H9 (cell line): ENCODE measurements at regions not wholly inside any gene's neighbourhood (a gene's known extent, or its start where the extent isn't known, plus 50 kb on each side); places are given as distances from the start of the nearest gene placed in this dataset.

Source experiments
- DNase-seq: peaks from one replicate; pipeline ENCODE4 v3.0.0-alpha.2; 2017
- H2AFZ ChIP-seq: one replicate; pipeline ENCODE4 v1.6.1; 2013; ENCODE audit warnings: mild to moderate bottlenecking, low read length, control low read depth, moderate library complexity
- H2AK5ac ChIP-seq: 2 replicates; pipeline ENCODE4 v1.6.1; 2013; ENCODE audit warnings: low read length, control low read depth, mixed read lengths; ENCODE audit not compliant: insufficient read length
- H2BK120ac ChIP-seq: one replicate; pipeline ENCODE4 v1.6.1; 2013; ENCODE audit warnings: low read depth, mild to moderate bottlenecking, low read length, control low read depth, inconsistent platforms; ENCODE audit not compliant: poor library complexity, severe bottlenecking
- H2BK12ac ChIP-seq: 2 replicates; pipeline ENCODE4 v1.6.1; 2013; ENCODE audit warnings: low read length, control low read depth, mixed read lengths, low read depth; ENCODE audit not compliant: insufficient read length
- H2BK15ac ChIP-seq: 2 replicates; pipeline ENCODE4 v1.6.1; 2013; ENCODE audit warnings: low read depth, low read length, control low read depth
- H2BK20ac ChIP-seq: one replicate; pipeline ENCODE4 v1.6.1; 2013; ENCODE audit warnings: low read depth, mild to moderate bottlenecking, low read length, control low read depth, inconsistent platforms; ENCODE audit not compliant: poor library complexity, severe bottlenecking
- H2BK5ac ChIP-seq: 2 replicates; pipeline ENCODE4 v1.6.1; 2013; ENCODE audit warnings: low read length, control low read depth, mixed read lengths; ENCODE audit not compliant: insufficient read length
- H3K14ac ChIP-seq: 2 replicates; pipeline ENCODE4 v1.6.1; 2013; ENCODE audit warnings: low read length, control low read depth; ENCODE audit not compliant: insufficient read depth
- H3K18ac ChIP-seq: 2 replicates; pipeline ENCODE4 v1.6.1; 2013; ENCODE audit warnings: low read depth, mild to moderate bottlenecking, mixed read lengths, low read length, control low read depth; ENCODE audit not compliant: insufficient read length
- H3K23ac ChIP-seq: 2 replicates; pipeline ENCODE4 v1.6.1; 2013; ENCODE audit warnings: low read length, control low read depth, mixed read lengths, low read depth; ENCODE audit not compliant: insufficient read length
- H3K23me2 ChIP-seq: 2 replicates; pipeline ENCODE4 v1.6.1; 2013; ENCODE audit warnings: low read depth, mild to moderate bottlenecking, mixed read lengths, low read length, control low read depth; ENCODE audit not compliant: insufficient read length, poor library complexity, severe bottlenecking
- H3K27ac ChIP-seq: 2 replicates; pipeline ENCODE4 v1.5.1; 2013; ENCODE audit warnings: low read length, control low read depth, mixed read lengths, low read depth; ENCODE audit not compliant: insufficient read length
- H3K27me3 ChIP-seq: 2 replicates; pipeline ENCODE4 v1.6.1; 2013; ENCODE audit warnings: low read length, control low read depth, inconsistent platforms; ENCODE audit not compliant: insufficient read depth
- H3K4ac ChIP-seq: 2 replicates; pipeline ENCODE4 v1.6.1; 2013; ENCODE audit warnings: low read depth, mild to moderate bottlenecking, control low read depth, inconsistent platforms, low read length, moderate library complexity
- H3K4me1 ChIP-seq: 2 replicates; pipeline ENCODE4 v1.6.1; 2013; ENCODE audit warnings: low read length, control low read depth, inconsistent platforms; ENCODE audit not compliant: insufficient read depth
- H3K4me2 ChIP-seq: 2 replicates; pipeline ENCODE4 v1.6.1; 2013; ENCODE audit warnings: low read length, control low read depth, mixed read lengths; ENCODE audit not compliant: insufficient read length, insufficient read depth
- H3K56ac ChIP-seq: 2 replicates; pipeline ENCODE4 v1.6.1; 2013; ENCODE audit warnings: low read depth, mild to moderate bottlenecking, mixed read lengths, low read length, control low read depth; ENCODE audit not compliant: insufficient read length
- H3K79me1 ChIP-seq: 2 replicates; pipeline ENCODE4 v1.6.1; 2013; ENCODE audit warnings: low read depth, mild to moderate bottlenecking, moderate library complexity, low read length, control low read depth, inconsistent platforms; ENCODE audit not compliant: insufficient read depth, poor library complexity, severe bottlenecking
- H3K79me2 ChIP-seq: 2 replicates; pipeline ENCODE4 v1.6.1; 2013; ENCODE audit warnings: low read length, control low read depth, inconsistent platforms; ENCODE audit not compliant: insufficient read depth
- H3K9ac ChIP-seq: 2 replicates; pipeline ENCODE4 v1.6.1; 2013; ENCODE audit warnings: low read length, control low read depth, mixed read lengths; ENCODE audit not compliant: insufficient read length; ENCODE audit errors: extremely low read depth
- H3K9me3 ChIP-seq: one replicate; pipeline ENCODE4 v1.6.1; 2013; ENCODE audit warnings: low read depth, low read length, inconsistent platforms; ENCODE audit not compliant: control insufficient read depth
- H3T11ph ChIP-seq: one replicate; pipeline ENCODE4 v1.6.1; 2013; ENCODE audit warnings: mild to moderate bottlenecking, low read length, control low read depth, inconsistent platforms
- H4K20me1 ChIP-seq: one replicate; pipeline ENCODE4 v1.6.1; 2013; ENCODE audit not compliant: control insufficient read depth, insufficient read length, insufficient read depth
- H4K5ac ChIP-seq: 2 replicates; pipeline ENCODE4 v1.6.1; 2013; ENCODE audit warnings: low read depth, mild to moderate bottlenecking, mixed read lengths, low read length, control low read depth; ENCODE audit not compliant: insufficient read length
- H4K8ac ChIP-seq: replicated peaks from 2 replicates; pipeline ENCODE4 v1.6.1; 2013; ENCODE audit warnings: low read length, control low read depth, mixed read lengths, low read depth; ENCODE audit not compliant: insufficient read length
- H4K91ac ChIP-seq: 2 replicates; pipeline ENCODE4 v1.6.1; 2013; ENCODE audit warnings: low read depth, mild to moderate bottlenecking, moderate library complexity, mixed read lengths, low read length, control low read depth; ENCODE audit not compliant: insufficient read length
- H3K27ac Mint-ChIP-seq, 3 experiments: 2 replicates in 2 of 3; 3 replicates in 1 of 3; pipeline ENCODE4 v1.8.0; 2020 to 2021; ENCODE audit warnings: mixed read lengths in 3 of 3, mild to moderate bottlenecking in 1 of 3, moderate library complexity in 1 of 3
- H3K27me3 Mint-ChIP-seq: 2 replicates; pipeline ENCODE4 v1.8.0; 2021; ENCODE audit warnings: low read depth, mild to moderate bottlenecking, moderate library complexity, mixed read lengths
- H3K36me3 Mint-ChIP-seq, 3 experiments: 2 replicates in 2 of 3; 3 replicates in 1 of 3; pipeline ENCODE4 v1.8.0; 2020 to 2021; ENCODE audit warnings: low read depth in 3 of 3, mixed read lengths in 3 of 3; ENCODE audit not compliant: insufficient read depth in 1 of 3
- H3K4me1 Mint-ChIP-seq, 2 experiments: 2 replicates each; pipeline ENCODE4 v1.8.0; 2020; ENCODE audit warnings: mixed read lengths in 2 of 2
- H3K4me3 Mint-ChIP-seq, 2 experiments: 2 replicates in 1 of 2; 3 replicates in 1 of 2; pipeline ENCODE4 v1.8.0; 2020 to 2021; ENCODE audit warnings: mild to moderate bottlenecking in 2 of 2, mixed read lengths in 2 of 2, moderate library complexity in 1 of 2
- H3K9me3 Mint-ChIP-seq, 2 experiments: 2 replicates in 1 of 2; 3 replicates in 1 of 2; pipeline ENCODE4 v1.8.0; 2020; ENCODE audit warnings: mild to moderate bottlenecking in 2 of 2, mixed read lengths in 2 of 2, moderate library complexity in 1 of 2
- CTCF ChIP-seq: fragments of 200-600 bp; sonication (generic); conservative IDR thresholded peaks from 3 replicates; pipeline ENCODE4 v1.8.0; 2021; ENCODE audit warnings: antibody characterized with exemption, mild to moderate bottlenecking
- WGBS: extraction: QIAGEN DNeasy Blood & Tissue Kit; methylation state at CpG from one replicate; pipeline ENCODE4 v1.1.7; 2013; ENCODE audit warnings: missing lambda C conversion rate, low lambda C conversion rate, mixed read lengths; ENCODE audit not compliant: insufficient read length; ENCODE audit errors: extremely low coverage; 5-methylcytosine and 5-hydroxymethylcytosine counted together

GRCh38 chr20:39651645-39652325, 689.6 kb downstream of the DHX35 start:
- no peak overlapping the region for H2BK120ac ChIP-seq
- Mint-ChIP-seq H3K27me3 (peaks cover 5% of the 10 kb centered on the region), H3K27ac (no peak overlapping the region; a peak in 2 of 7 replicates), H3K36me3 (no peaks in the 10 kb centered on the region), H3K4me1 (peaks cover 11 to 12% of the 10 kb centered on the region in 2 experiments), H3K9me3 (no peaks in the 10 kb centered on the region), H3K4me3 (no peak overlapping the region)
- no peak overlapping the region for H3T11ph ChIP-seq
- H3K4me2 ChIP-seq: no peak overlapping the region
- no peak overlapping the region for H3K14ac ChIP-seq
- H2BK5ac ChIP-seq: no peak overlapping the region
- no peak overlapping the region for H2AFZ ChIP-seq
- TF ChIP-seq CTCF: no peak
- no peaks in the 10 kb centered on the region for H3K79me1 ChIP-seq
- no peaks in the 10 kb centered on the region for H3K9me3 ChIP-seq
- no peaks in the 10 kb centered on the region for H3K23me2 ChIP-seq
- H2BK15ac ChIP-seq: no peak overlapping the region
- no peak overlapping the region for H3K9ac ChIP-seq
- WGBS: no CpG with 5 or more reads among the region's 9 CpGs
- no peak overlapping the region for H4K8ac ChIP-seq
- H4K5ac ChIP-seq: no peak overlapping the region
- no peak overlapping the region for H3K56ac ChIP-seq
- no peak overlapping the region for H2AK5ac ChIP-seq
- DNase-seq: no peak
- H3K23ac ChIP-seq: no peak overlapping the region
- H2BK20ac ChIP-seq: no peak overlapping the region
- no peak overlapping the region for H3K18ac ChIP-seq
- H4K91ac ChIP-seq: no peak overlapping the region
- H3K4ac ChIP-seq: no peak overlapping the region
- no peak overlapping the region for H3K27ac ChIP-seq
- H3K27me3 ChIP-seq: no peaks in the 10 kb centered on the region
- no peak overlapping the region for H2BK12ac ChIP-seq
- H3K4me1 ChIP-seq: peaks cover 4% of the 10 kb centered on the region; the same call in 1 of the 2 replicates
- no peaks in the 10 kb centered on the region for H4K20me1 ChIP-seq
- no peaks in the 10 kb centered on the region for H3K79me2 ChIP-seq
